GM23338 (cell line): ENCODE measurements at regions not wholly inside any gene's neighbourhood (a gene's known extent, or its start where the extent isn't known, plus 50 kb on each side); places are given as distances from the start of the nearest gene placed in this dataset.

Experiments used
- CREB1 ChIP-seq: fragments of 250-450 bp; sonication (Bioruptor Pico); IDR thresholded peaks from 2 replicates; pipeline ENCODE4 v1.5.0; 2020; ENCODE audit warnings: low read depth, mild to moderate bottlenecking, moderate library complexity
- CTCF ChIP-seq, 2 experiments: fragments of 200-600 bp in 1 of 2; sonication (generic) in 1 of 2; conservative IDR thresholded peaks; 2 replicates each; pipeline versions ENCODE4 v1.5.1 to v1.6.1; 2016 to 2017; ENCODE audit warnings: antibody characterized with exemption in 2 of 2, low read depth in 2 of 2, mild to moderate bottlenecking in 2 of 2, moderate library complexity in 1 of 2
- ETS1 ChIP-seq: IDR thresholded peaks from 2 replicates; pipeline ENCODE4 v1.6.1; 2016; ENCODE audit warnings: antibody characterized with exemption
- EZH2 ChIP-seq: fragments of 200-600 bp; sonication (generic); IDR thresholded peaks from one replicate; pipeline ENCODE4 v1.8.0; 2017; ENCODE audit warnings: antibody characterized with exemption, mild to moderate bottlenecking, low read depth; ENCODE audit not compliant: unreplicated experiment
- EZH2phosphoT487 ChIP-seq: fragments of 200-600 bp; sonication (generic); IDR thresholded peaks from one replicate; pipeline ENCODE4 v1.8.1; 2018; ENCODE audit warnings: antibody characterized with exemption; ENCODE audit not compliant: unreplicated experiment
- JUNB ChIP-seq: IDR thresholded peaks from one replicate; pipeline ENCODE4 v1.6.1; 2016; ENCODE audit warnings: antibody characterized with exemption; ENCODE audit not compliant: unreplicated experiment
- NANOG ChIP-seq: IDR thresholded peaks from 2 replicates; pipeline ENCODE4 v1.6.1; 2016; ENCODE audit warnings: antibody characterized with exemption, borderline replicate concordance
- POLR2AphosphoS5 ChIP-seq: IDR thresholded peaks from 2 replicates; pipeline ENCODE4 v1.6.1; 2016; ENCODE audit warnings: antibody characterized with exemption, low read depth
- REST ChIP-seq: IDR thresholded peaks from one replicate; pipeline ENCODE4 v1.6.1; 2018; ENCODE audit warnings: antibody characterized with exemption; ENCODE audit not compliant: unreplicated experiment
- STAT1 ChIP-seq: IDR thresholded peaks from one replicate; pipeline ENCODE4 v1.6.1; 2016; ENCODE audit warnings: antibody characterized with exemption; ENCODE audit not compliant: unreplicated experiment
- ZNF114 ChIP-seq: fragments of 250-450 bp; sonication (Bioruptor Pico); IDR thresholded peaks from 2 replicates; pipeline ENCODE4 v1.5.0; 2020; ENCODE audit warnings: mild to moderate bottlenecking, moderate library complexity
- ZNF462 ChIP-seq: fragments of 250-450 bp; sonication (Bioruptor Pico); IDR thresholded peaks from 2 replicates; pipeline ENCODE4 v1.5.0; 2020; ENCODE audit warnings: mild to moderate bottlenecking, moderate library complexity

- TF ChIP-seq REST, result no peak
- no peak for TF ChIP-seq CTCF (conservative IDR thresholded peaks at IDR 0.05; ENCODE audit: low read depth in 2 of 2)
- TF ChIP-seq POLR2AphosphoS5, result no peak
- no peak for TF ChIP-seq EZH2
- TF ChIP-seq JUNB, result no peak
- TF ChIP-seq CREB1 (CRISPR knock-in tag), result no peak
- no peak for TF ChIP-seq STAT1
- TF ChIP-seq EZH2phosphoT487, result no peak
- TF ChIP-seq ETS1, result no peak
- no peak for TF ChIP-seq NANOG
- no peak for TF ChIP-seq ZNF114 (CRISPR knock-in tag)
- no peak for TF ChIP-seq ZNF462 (CRISPR knock-in tag)
These were observed 107.4 kb downstream of the TPRA1 start for GRCh38 chr3:127483005-127483641.
